HG03066 (cell line): ENCODE measurements at regions not wholly inside any gene's neighbourhood (a gene's known extent, or its start where the extent isn't known, plus 50 kb on each side); places are given as distances from the start of the nearest gene placed in this dataset.

ENCODE experiments used
- ATAC-seq: cut with Tn5 transposase; IDR thresholded peaks from one replicate; pipeline ENCODE4 v1.9.1; 2021; ENCODE audit warnings: low read depth; ENCODE audit not compliant: unreplicated experiment

- no peak for ATAC-seq
Observed at GRCh38 chr5:4881366-4882002, 258.6 kb upstream of the ADAMTS16 start.

GRCh38 chr5:4882186-4882585 lies 257.9 kb upstream of the ADAMTS16 start:
- no peak for ATAC-seq

- ATAC-seq: no peak
Observed at GRCh38 chr5:4883360-4883759, 256.8 kb upstream of the ADAMTS16 start.

DNA sequence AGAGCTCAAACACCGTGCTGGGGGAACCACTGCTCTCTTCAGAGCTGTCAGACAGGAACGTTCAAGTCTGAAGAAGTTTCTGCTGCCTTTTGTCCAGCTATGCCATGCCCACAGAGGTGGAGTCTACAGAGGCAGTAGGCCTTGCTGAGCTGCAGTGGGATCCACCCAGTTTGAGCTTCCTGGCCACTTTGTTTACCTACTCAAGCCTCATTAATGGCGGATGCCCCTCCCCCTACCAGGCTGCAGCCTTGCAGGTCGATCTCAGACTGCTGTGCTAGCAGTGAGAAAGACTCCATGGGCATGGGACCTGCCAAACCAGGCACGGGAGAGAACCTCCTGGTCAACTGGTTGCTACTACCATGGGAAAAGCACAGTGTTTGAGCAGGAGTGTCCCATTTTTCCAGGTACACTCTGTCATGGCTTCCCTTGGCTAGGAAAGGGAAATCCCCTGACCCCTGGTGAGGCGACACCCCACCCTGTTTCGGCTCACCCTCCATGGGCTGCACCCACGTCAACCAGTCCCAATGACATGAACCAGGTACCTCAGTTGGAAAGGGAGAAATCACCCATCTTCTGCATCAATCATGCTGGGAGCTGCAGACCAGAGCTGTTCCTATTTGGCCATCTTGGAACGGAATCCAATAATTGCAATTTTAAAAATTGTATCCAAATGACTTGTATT lies 246.9 kb upstream of the ADAMTS16 start:
- ATAC-seq: no peak

DNA sequence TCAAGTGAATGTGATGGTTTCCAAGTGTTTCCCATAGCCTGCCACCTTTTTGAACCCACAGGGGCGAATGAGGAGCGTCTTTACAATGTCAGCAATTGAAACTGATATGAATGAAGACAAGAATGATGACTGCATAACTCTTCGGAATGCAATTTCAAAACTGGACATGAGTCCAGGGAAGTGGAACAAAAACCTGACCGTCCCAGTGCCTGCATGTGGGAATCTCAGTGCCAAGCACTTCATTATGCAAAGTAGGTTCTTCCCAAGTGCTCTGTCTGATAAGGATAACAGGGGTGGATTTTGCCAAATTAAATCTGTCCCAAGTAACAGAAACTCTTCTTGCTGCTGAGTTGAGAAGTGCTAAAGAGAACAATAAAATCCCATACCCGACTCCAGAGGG lies 243.8 kb upstream of the ADAMTS16 start:
- ATAC-seq: no peak

DNA sequence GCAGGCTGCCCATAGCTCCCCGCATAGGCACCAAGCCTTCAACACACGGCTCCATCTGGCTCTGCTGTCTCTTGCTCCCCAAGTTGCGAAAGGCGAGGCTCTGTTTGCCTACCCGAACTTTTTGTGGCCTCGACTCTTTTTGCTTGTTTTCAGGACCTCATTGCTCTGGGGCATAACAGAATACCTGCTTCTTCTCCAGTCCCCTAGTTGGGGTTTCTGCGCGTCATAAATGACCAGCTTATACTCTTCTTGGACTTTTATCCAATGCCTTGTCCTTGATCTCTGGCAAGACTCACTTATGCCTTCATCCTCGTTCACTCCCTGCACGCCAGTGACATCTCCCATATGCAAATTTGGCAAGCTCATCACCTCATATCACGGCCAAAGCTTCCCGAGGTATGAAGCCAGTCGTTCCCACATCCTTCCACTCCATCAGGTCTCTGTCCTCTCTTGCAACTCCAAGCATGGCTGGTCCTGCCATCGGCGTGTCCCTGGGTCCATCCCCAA lies 238.8 kb upstream of the ADAMTS16 start:
- no peak for ATAC-seq

- no peak for ATAC-seq
Observed at GRCh38 chr5:4901924-4902323, 238.2 kb upstream of the ADAMTS16 start.

DNA sequence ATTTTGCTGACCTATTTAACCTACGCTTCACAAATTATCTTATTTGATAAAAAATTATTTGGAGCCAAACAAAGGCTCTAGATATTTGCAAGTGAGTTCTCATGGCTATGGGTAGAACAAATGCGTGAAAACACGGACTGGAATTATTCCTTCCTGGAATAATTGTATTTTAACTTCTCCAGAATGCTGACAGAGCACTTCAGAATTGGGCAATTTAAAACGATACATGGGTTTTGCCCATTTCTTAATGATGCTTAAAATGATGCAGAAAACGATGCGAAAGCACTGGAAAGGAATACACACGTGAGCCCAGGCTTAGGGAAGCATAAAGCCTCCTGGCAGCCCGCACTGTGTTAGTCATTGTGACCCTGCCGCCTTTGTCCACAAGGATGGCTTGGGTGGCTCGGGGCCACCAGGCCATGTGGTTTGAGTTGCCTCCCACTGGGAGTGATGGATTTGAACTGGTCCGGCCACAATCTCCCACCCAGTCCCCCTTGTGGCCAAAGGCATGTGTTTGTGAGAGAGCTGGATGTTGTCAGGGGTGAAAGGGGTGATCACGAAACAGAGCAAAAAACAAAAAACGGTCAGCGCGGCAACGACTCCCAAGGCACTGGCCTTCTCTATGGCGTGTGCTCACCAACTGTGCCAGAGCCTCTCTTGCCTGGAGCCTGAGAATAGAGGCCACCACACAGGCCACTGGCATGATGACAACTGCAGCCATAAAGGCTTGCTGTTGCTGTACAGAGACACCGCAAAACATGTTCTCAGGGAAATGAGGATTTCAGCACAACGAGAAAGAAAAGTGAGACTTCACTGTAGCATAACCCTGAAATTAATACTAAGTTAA lies 234.2 kb upstream of the ADAMTS16 start:
- ATAC-seq: no peak

GRCh38 chr5:4906786-4907185 lies 233.3 kb upstream of the ADAMTS16 start:
- ATAC-seq: no peak

DNA sequence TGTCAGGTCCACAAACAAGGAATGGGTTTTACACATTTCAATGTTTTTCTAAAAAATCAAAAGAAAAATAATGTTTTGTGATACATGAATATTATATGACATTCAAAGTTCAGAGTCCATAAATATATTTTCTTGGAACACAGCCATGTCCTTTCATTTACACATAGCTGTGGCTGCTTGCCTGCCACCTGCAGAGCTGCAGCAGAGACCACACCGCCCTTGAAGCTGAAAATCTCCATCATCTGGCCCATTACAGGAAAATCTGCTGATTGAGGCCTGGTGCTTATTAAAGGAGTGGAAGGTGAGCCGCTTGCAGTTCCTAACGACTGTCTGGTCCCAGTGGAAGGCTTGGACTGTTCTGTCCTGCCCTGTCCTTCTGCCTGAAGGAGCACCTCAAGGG lies 232.6 kb upstream of the ADAMTS16 start:
- ATAC-seq: no peak

- ATAC-seq: no peak
Observed at GRCh38 chr5:4909086-4909485, 231.0 kb upstream of the ADAMTS16 start.

GRCh38 chr5:4911646-4912403 lies 228.3 kb upstream of the ADAMTS16 start:
- ATAC-seq: no peak

- no peak for ATAC-seq
Observed at GRCh38 chr5:4921929-4922328, 218.2 kb upstream of the ADAMTS16 start.

DNA sequence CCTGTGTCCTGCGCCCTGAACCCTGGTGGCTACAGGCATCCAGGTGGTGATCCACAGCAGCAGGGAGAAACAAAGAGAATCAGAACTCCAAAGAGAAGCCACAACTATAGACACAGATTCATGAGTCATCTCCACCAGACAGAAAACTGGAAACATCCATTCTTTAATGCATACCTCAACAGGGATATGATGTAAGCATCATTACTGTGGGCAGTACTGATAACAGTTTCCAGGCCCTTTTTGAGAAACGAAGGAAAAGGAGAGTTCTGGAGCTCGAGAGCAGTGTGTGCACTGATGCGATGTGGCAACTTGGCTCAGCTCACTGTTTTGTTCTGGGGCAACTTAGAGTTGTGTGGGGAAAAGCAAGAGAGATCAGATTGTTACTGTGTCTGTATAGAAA lies 215.6 kb upstream of the ADAMTS16 start:
- ATAC-seq: no peak

DNA sequence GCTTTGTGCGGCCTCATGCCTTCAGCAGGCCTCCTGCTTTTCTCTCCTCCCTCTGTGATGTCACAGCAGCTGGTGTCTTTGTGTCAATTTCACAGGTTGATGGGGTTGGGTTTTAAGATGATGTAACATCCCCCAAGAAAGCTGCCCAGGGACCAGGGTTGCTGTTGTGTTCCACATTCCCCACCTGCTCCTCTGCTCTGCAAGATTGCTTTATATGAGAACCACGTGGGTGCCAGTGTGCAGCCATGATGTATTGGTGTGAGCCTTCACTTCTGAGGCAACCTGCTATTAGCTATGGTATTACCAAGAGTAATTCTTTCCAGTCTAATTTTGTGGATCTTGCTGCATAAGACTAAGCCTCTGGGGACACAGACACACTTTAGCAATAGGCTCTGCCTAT lies 213.0 kb upstream of the ADAMTS16 start:
- no peak for ATAC-seq

- no peak for ATAC-seq
Observed at GRCh38 chr5:4928409-4928808, 211.7 kb upstream of the ADAMTS16 start.

- no peak for ATAC-seq
Observed at GRCh38 chr5:4929092-4929655, 211.0 kb upstream of the ADAMTS16 start.

GRCh38 chr5:4939042-4939781 lies 200.9 kb upstream of the ADAMTS16 start:
- no peak for ATAC-seq

DNA sequence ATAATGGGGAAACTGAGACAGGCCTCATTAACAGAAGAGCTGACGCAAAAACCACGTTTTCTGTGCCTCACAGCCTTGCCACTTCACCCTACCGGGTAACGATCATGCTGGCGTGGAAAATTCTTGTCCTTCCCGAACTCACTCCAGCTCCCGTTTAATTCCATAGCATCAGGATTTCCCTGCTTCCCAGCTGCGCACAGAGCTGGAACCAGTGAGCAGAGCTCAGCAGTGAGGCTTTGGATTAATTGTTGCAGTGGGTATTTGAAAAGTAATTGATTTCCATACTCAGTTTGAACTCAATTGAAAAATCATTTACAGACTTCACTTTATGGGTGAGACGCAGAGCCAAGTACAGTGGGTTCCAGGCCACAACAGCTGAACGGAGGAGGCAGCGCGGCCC lies 199.0 kb upstream of the ADAMTS16 start:
- ATAC-seq: no peak
